DND-41 (cell line): ENCODE measurements at regions not wholly inside any gene's neighbourhood (a gene's known extent, or its start where the extent isn't known, plus 50 kb on each side); places are given as distances from the start of the nearest gene placed in this dataset.

ENCODE experiments used
- ATAC-seq: fragments of 200-7000 bp; cut with Tn5 transposase; 3 replicates; pipeline ENCODE4 v1.9.1; 2021; ENCODE audit warnings: low read depth; ENCODE audit not compliant: insufficient read depth
- DNase-seq: peaks from one replicate; pipeline ENCODE4 v3.0.0-alpha.2; 2020
- H2AFZ ChIP-seq: 2 replicates; pipeline ENCODE4 v1.6.0; 2012; ENCODE audit warnings: low read depth, low read length
- H3K27ac ChIP-seq: 2 replicates; pipeline ENCODE4 v1.5.1; 2012; ENCODE audit warnings: low read length, inconsistent platforms
- H3K27me3 ChIP-seq: fragments of 200-600 bp; sonication (generic); 2 replicates; pipeline ENCODE4 v1.6.0; 2012; ENCODE audit warnings: low read length, mild to moderate bottlenecking, inconsistent platforms; ENCODE audit not compliant: insufficient read depth, poor library complexity
- H3K36me3 ChIP-seq: 2 replicates; pipeline ENCODE4 v1.5.1; 2012; ENCODE audit warnings: low read length, inconsistent platforms; ENCODE audit not compliant: insufficient read depth
- H3K4me1 ChIP-seq: 2 replicates; pipeline ENCODE4 v1.5.1; 2012; ENCODE audit warnings: mild to moderate bottlenecking, low read length; ENCODE audit not compliant: insufficient read depth
- H3K4me2 ChIP-seq: 2 replicates; pipeline ENCODE4 v1.6.0; 2012; ENCODE audit warnings: mild to moderate bottlenecking, moderate library complexity, low read length, inconsistent platforms; ENCODE audit not compliant: insufficient read depth
- H3K4me3 ChIP-seq, 2 experiments: fragments of 200-600 bp in 1 of 2; shearing (Covaris generic) in 1 of 2; 2 replicates each; pipeline ENCODE4 v1.5.1; 2012 to 2016; ENCODE audit warnings: inconsistent platforms in 2 of 2, low read length in 2 of 2, mild to moderate bottlenecking in 2 of 2, low read depth in 1 of 2, moderate library complexity in 1 of 2
- H3K79me2 ChIP-seq: 2 replicates; pipeline ENCODE4 v1.6.0; 2012; ENCODE audit warnings: low read length, inconsistent platforms; ENCODE audit not compliant: insufficient read depth
- H3K9ac ChIP-seq: 2 replicates; pipeline ENCODE4 v1.6.0; 2012; ENCODE audit warnings: low read depth, mild to moderate bottlenecking, inconsistent platforms, low read length, moderate library complexity
- H3K9me3 ChIP-seq: 2 replicates; pipeline ENCODE4 v1.5.1; 2012; ENCODE audit warnings: low read length, moderate library complexity, mild to moderate bottlenecking, inconsistent platforms; ENCODE audit not compliant: insufficient read depth, severe bottlenecking
- H4K20me1 ChIP-seq: 2 replicates; pipeline ENCODE4 v1.6.0; 2012; ENCODE audit warnings: low read length; ENCODE audit not compliant: insufficient read depth
- CTCF ChIP-seq: IDR thresholded peaks from 2 replicates; pipeline ENCODE4 v1.5.1; 2012; ENCODE audit warnings: borderline replicate concordance, low read length, moderate library complexity, mild to moderate bottlenecking; ENCODE audit not compliant: poor library complexity, severe bottlenecking; ENCODE audit errors: extremely low read depth
- EZH2 ChIP-seq: IDR thresholded peaks from 3 replicates; pipeline ENCODE4 v1.6.1; 2012; ENCODE audit warnings: borderline replicate concordance, low read depth, mild to moderate bottlenecking, moderate library complexity, low read length, inconsistent platforms; ENCODE audit not compliant: severe bottlenecking

- no peaks in the 10 kb centered on the region for H3K79me2 ChIP-seq
- H3K4me2 ChIP-seq: no peak overlapping the region
- no peaks in the 10 kb centered on the region for H4K20me1 ChIP-seq
- ATAC-seq: no peak
- H3K27me3 ChIP-seq: no peaks in the 10 kb centered on the region
- no peak for DNase-seq
- no peak overlapping the region for H2AFZ ChIP-seq
- H3K4me3 ChIP-seq: no peak overlapping the region
- H3K9ac ChIP-seq: no peak overlapping the region
- H3K4me1 ChIP-seq: no peaks in the 10 kb centered on the region
- no peaks in the 10 kb centered on the region for H3K9me3 ChIP-seq
- no peak overlapping the region for H3K27ac ChIP-seq
- no peaks in the 10 kb centered on the region for H3K36me3 ChIP-seq
- TF ChIP-seq EZH2 (no peak), CTCF (no peak)
These were observed 87.6 kb upstream of the SLC4A4 start for GRCh38 chr4:71251261-71251660.

- Histone ChIP-seq H3K4me3 (no peak overlapping the region), H3K79me2 (no peaks in the 10 kb centered on the region), H2AFZ (no peak overlapping the region), H3K27me3 (no peaks in the 10 kb centered on the region), H3K36me3 (no peaks in the 10 kb centered on the region), H3K9me3 (no peaks in the 10 kb centered on the region), H3K9ac (no peak overlapping the region), H4K20me1 (no peaks in the 10 kb centered on the region), H3K4me2 (no peak overlapping the region), H3K4me1 (no peaks in the 10 kb centered on the region), H3K27ac (no peak overlapping the region)
- TF ChIP-seq EZH2 (no peak), CTCF (no peak)
- DNase-seq (no peak), ATAC-seq (no peak)
These were observed 85.3 kb upstream of the SLC4A4 start for GRCh38 chr4:71253545-71253944.

GRCh38 chr4:71254451-71255012 lies 84.3 kb upstream of the SLC4A4 start:
- H3K4me3 ChIP-seq: no peak overlapping the region
- H3K27ac ChIP-seq: no peak overlapping the region
- TF ChIP-seq EZH2 (no peak), CTCF (no peak)
- H3K9ac ChIP-seq: no peak overlapping the region
- H3K4me1 ChIP-seq: no peaks in the 10 kb centered on the region
- no peaks in the 10 kb centered on the region for H4K20me1 ChIP-seq
- no peaks in the 10 kb centered on the region for H3K27me3 ChIP-seq
- H3K79me2 ChIP-seq: no peaks in the 10 kb centered on the region
- no peaks in the 10 kb centered on the region for H3K36me3 ChIP-seq
- ATAC-seq (no peak), DNase-seq (no peak)
- no peak overlapping the region for H3K4me2 ChIP-seq
- no peaks in the 10 kb centered on the region for H3K9me3 ChIP-seq
- no peak overlapping the region for H2AFZ ChIP-seq

GRCh38 chr4:71255976-71256375 lies 82.8 kb upstream of the SLC4A4 start:
- Histone ChIP-seq H3K9me3 (no peaks in the 10 kb centered on the region), H4K20me1 (no peaks in the 10 kb centered on the region), H2AFZ (no peak overlapping the region), H3K9ac (no peak overlapping the region), H3K36me3 (no peaks in the 10 kb centered on the region), H3K4me1 (no peaks in the 10 kb centered on the region), H3K27me3 (no peaks in the 10 kb centered on the region), H3K27ac (no peak overlapping the region), H3K4me2 (no peak overlapping the region), H3K4me3 (no peak overlapping the region), H3K79me2 (no peaks in the 10 kb centered on the region)
- DNase-seq: no peak
- no peak for TF ChIP-seq EZH2
- TF ChIP-seq CTCF: no peak
- no peak for ATAC-seq
